KOPT-K1 (cell line): ENCODE measurements at regions not wholly inside any gene's neighbourhood (a gene's known extent, or its start where the extent isn't known, plus 50 kb on each side); places are given as distances from the start of the nearest gene placed in this dataset.

Experiments
- H3K27ac ChIP-seq: fragments of 200-600 bp; sonication (generic); 2 replicates; pipeline ENCODE4 v1.5.1; 2016; ENCODE audit warnings: antibody characterized with exemption, mild to moderate bottlenecking, low read depth, low read length; ENCODE audit not compliant: poor library complexity, severe bottlenecking
- H3K36me3 ChIP-seq: fragments of 200-600 bp; sonication (generic); 2 replicates; pipeline ENCODE4 v1.5.1; 2017; ENCODE audit warnings: antibody characterized with exemption, mild to moderate bottlenecking, low read length, moderate library complexity; ENCODE audit not compliant: insufficient read depth
- H3K9me3 ChIP-seq: fragments of 200-600 bp; sonication (generic); 2 replicates; pipeline ENCODE4 v1.5.1; 2017; ENCODE audit warnings: antibody characterized with exemption, low read length, mild to moderate bottlenecking; ENCODE audit not compliant: insufficient read depth, poor library complexity, severe bottlenecking

- no peaks in the 10 kb centered on the region for H3K9me3 ChIP-seq
These were observed 715.4 kb downstream of the LTN1 start for GRCh38 chr21:28277324-28277723.

GRCh38 chr21:28272272-28272992 lies 720.2 kb downstream of the LTN1 start:
- Histone ChIP-seq H3K27ac (no peak overlapping the region), H3K9me3 (no peaks in the 10 kb centered on the region)

More at GRCh38 chr21:28277324-28277723, 715.4 kb downstream of the LTN1 start:
- H3K36me3 ChIP-seq = no peaks in the 10 kb centered on the region
- H3K27ac ChIP-seq = no peak overlapping the region

GRCh38 chr21:28269173-28269572 lies 723.5 kb downstream of the LTN1 start:
- Histone ChIP-seq H3K27ac (no peak overlapping the region), H3K9me3 (no peaks in the 10 kb centered on the region), H3K36me3 (no peaks in the 10 kb centered on the region)

More at GRCh38 chr21:28272272-28272992, 720.2 kb downstream of the LTN1 start:
- no peaks in the 10 kb centered on the region for H3K36me3 ChIP-seq

DNA sequence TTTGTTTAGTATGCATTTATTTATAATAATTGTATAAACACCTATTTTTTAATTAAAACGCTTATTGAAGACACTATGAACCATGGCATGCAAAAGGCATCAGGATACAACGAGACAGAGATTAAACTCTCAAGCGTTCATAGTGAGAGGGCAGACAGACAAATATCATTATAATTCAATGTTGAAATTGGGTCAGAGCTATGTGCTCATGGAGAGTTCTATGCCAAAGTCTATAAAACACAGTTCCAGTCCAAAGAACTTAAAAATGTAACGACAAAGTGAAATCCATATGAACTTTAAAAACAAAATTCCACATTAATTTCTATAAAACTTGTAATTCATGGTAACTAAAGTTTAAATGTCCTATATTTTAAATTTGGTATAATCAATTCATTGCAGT lies 724.0 kb downstream of the LTN1 start:
- Histone ChIP-seq H3K27ac (no peak overlapping the region), H3K36me3 (no peaks in the 10 kb centered on the region), H3K9me3 (no peaks in the 10 kb centered on the region)

GRCh38 chr21:28267449-28267848 lies 725.2 kb downstream of the LTN1 start:
- Histone ChIP-seq H3K9me3 (no peaks in the 10 kb centered on the region), H3K27ac (no peak overlapping the region), H3K36me3 (no peaks in the 10 kb centered on the region)

GRCh38 chr21:28266061-28266460 lies 726.6 kb downstream of the LTN1 start:
- Histone ChIP-seq H3K36me3 (no peaks in the 10 kb centered on the region), H3K27ac (no peak overlapping the region), H3K9me3 (no peaks in the 10 kb centered on the region)

DNA sequence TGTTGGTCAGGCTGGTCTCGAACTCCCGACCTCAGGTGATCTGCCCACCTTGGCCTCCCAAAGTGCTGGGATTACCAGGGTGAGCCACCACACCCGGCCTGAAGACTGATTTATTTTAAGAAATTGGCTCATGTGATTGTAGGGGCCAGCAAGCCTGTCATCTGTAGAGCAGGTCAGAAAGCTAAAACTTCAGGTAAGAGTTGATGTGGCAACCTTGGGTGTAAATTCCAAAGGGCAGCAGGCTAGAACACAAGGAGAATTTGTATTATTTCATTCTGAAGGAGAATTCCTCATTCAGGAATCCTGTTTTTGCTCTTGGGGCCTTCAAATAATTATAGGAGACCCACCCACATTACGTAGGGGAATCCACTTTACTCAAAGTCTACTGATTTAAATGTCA lies 728.7 kb downstream of the LTN1 start:
- no peaks in the 10 kb centered on the region for H3K9me3 ChIP-seq
- no peak overlapping the region for H3K27ac ChIP-seq
- no peaks in the 10 kb centered on the region for H3K36me3 ChIP-seq

DNA sequence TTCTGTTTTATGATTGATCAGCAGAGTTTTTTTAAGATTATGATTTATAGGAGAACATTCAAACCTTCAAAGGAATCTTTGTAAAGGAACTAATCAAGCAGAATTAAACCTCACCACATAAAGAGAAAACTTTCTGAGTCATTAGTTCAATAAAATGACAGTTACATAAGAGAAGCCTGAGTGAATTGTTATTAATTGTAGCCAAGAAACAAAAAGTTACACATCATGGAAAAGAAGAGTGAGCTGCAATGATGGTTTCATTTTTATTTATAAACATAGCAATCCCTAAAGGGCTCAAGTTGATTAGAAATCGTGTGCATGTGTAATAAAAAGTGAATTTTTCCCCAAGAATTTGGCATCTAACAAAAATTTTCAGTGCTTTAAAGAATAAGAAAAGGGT lies 731.4 kb downstream of the LTN1 start:
- Histone ChIP-seq H3K27ac (no peak overlapping the region), H3K36me3 (no peaks in the 10 kb centered on the region), H3K9me3 (no peaks in the 10 kb centered on the region)

- Histone ChIP-seq H3K36me3 (no peaks in the 10 kb centered on the region), H3K9me3 (no peaks in the 10 kb centered on the region), H3K27ac (no peak overlapping the region)
These were observed 735.4 kb downstream of the LTN1 start for GRCh38 chr21:28257276-28257675.

GRCh38 chr21:28256837-28257236 lies 735.8 kb downstream of the LTN1 start:
- Histone ChIP-seq H3K9me3 (no peaks in the 10 kb centered on the region), H3K27ac (no peak overlapping the region), H3K36me3 (no peaks in the 10 kb centered on the region)

DNA sequence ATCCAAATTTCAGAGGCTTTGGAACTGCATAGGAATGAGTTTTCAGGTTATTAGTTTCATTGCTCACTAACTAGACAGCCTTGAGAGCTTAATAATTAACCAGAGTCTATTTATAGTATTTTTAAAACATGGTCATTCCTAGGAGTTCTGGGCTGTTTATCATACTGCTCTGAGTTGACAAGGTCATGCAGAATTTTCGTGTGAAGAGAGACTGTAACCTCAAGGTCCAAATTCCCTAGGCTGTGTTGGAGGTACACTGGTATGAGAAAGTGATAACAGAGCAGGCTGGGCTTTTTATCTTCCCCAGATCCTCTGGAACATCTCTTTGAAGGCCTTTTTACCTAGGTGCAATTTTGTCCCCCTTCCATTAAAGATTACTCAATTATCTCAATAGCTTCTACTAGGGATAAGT lies 736.3 kb downstream of the LTN1 start:
- H3K27ac ChIP-seq = no peak overlapping the region
- H3K36me3 ChIP-seq = no peaks in the 10 kb centered on the region
- H3K9me3 ChIP-seq = no peaks in the 10 kb centered on the region

GRCh38 chr21:28253961-28254360 lies 738.7 kb downstream of the LTN1 start:
- H3K36me3 ChIP-seq = no peaks in the 10 kb centered on the region
- H3K9me3 ChIP-seq = no peaks in the 10 kb centered on the region
- no peak overlapping the region for H3K27ac ChIP-seq

DNA sequence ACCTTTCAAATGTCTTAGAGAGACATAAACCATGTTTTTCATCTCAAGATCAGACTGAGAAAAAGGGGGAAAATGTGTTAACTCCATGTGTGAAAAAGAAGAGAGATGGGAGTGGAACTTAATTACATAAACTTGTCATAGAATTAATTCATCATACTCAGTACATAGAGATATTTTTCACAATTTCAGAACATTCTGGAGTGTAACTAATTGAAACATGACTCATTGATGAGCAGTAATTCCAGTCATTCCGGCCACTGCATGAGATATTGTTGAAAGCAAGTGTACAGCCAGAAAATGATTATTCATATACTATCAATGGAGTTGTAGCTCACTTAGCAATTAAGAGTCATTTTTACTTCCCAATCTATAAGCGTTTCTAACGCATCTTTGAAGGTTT lies 739.3 kb downstream of the LTN1 start:
- no peaks in the 10 kb centered on the region for H3K9me3 ChIP-seq
- H3K36me3 ChIP-seq = no peaks in the 10 kb centered on the region
- H3K27ac ChIP-seq = no peak overlapping the region

- Histone ChIP-seq H3K36me3 (no peaks in the 10 kb centered on the region), H3K9me3 (no peaks in the 10 kb centered on the region), H3K27ac (no peak overlapping the region)
These were observed 739.7 kb downstream of the LTN1 start for GRCh38 chr21:28252928-28253327.

GRCh38 chr21:28250946-28251345 lies 741.7 kb downstream of the LTN1 start:
- H3K9me3 ChIP-seq = no peaks in the 10 kb centered on the region
- H3K36me3 ChIP-seq = no peaks in the 10 kb centered on the region
- no peak overlapping the region for H3K27ac ChIP-seq

DNA sequence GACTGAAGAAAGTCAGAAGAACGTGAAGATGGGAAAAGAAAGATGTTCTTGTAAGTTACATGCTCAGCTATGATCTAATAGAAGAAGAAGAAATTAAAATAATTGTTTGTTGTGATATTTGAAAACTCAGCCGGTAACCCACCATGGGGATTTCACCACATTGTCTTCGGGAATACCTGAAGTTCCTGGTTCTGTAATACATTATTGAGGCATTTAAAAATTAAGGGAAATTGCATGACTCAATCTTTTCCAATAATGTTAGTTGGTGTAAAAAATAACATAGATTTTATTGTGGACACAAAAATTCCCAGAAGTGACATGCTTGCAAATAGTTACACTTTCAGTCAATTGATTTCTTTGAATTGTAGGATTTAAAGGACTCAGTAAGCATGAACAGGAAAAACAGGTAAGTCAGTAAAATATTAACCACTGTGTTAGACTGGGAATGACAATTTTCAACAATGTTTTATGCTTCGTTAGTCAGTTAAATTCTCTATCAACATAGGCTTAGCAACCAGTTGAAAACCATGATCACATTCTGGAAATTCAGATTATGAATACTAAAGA lies 745.1 kb downstream of the LTN1 start:
- Histone ChIP-seq H3K9me3 (no peaks in the 10 kb centered on the region), H3K27ac (no peak overlapping the region), H3K36me3 (no peaks in the 10 kb centered on the region)
